Activated CD4-positive, alpha-beta T cell treated with anti-CD3 and anti-CD28 coated beads, Interleukin-2, amount 50 U/mL, for 16 hours (primary cell): ENCODE measurements at regions not wholly inside any gene's neighbourhood (a gene's known extent, or its start where the extent isn't known, plus 50 kb on each side); places are given as distances from the start of the nearest gene placed in this dataset.

ENCODE experiments used
- DNase-seq: peaks from one replicate; pipeline ENCODE4 v3.0.0-alpha.2; 2020

GRCh38 chr1:55418208-55419000 is 203.2 kb upstream of the USP24 start:
- DNase-seq: no peak

GRCh38 chr1:55416164-55416842 is 201.1 kb upstream of the USP24 start:
- DNase-seq: no peak

- no peak for DNase-seq
Observed at GRCh38 chr1:55413286-55413685, 198.1 kb upstream of the USP24 start.

- DNase-seq: no peak
Observed at GRCh38 chr1:55412060-55412459, 196.9 kb upstream of the USP24 start.

- no peak for DNase-seq
Observed at GRCh38 chr1:55402671-55403464, 187.7 kb upstream of the USP24 start.

- no peak for DNase-seq
Observed at GRCh38 chr1:55402142-55402541, 187.0 kb upstream of the USP24 start.

GRCh38 chr1:55400508-55400907 is 185.3 kb upstream of the USP24 start:
- no peak for DNase-seq

- no peak for DNase-seq
Observed at GRCh38 chr1:55399346-55399745, 184.2 kb upstream of the USP24 start.

- DNase-seq: no peak
Observed at GRCh38 chr1:55396381-55396891, 181.3 kb upstream of the USP24 start.

GRCh38 chr1:55388960-55389359 is 173.8 kb upstream of the USP24 start:
- DNase-seq: no peak

- DNase-seq: no peak
Observed at GRCh38 chr1:55387145-55387544, 172.0 kb upstream of the USP24 start.

GRCh38 chr1:55386456-55386855 is 171.3 kb upstream of the USP24 start:
- DNase-seq: no peak

GRCh38 chr1:55385402-55386018 is 170.3 kb upstream of the USP24 start:
- no peak for DNase-seq

- DNase-seq: no peak
Observed at GRCh38 chr1:55384637-55385036, 169.5 kb upstream of the USP24 start.

GRCh38 chr1:55382806-55383305 is 167.7 kb upstream of the USP24 start:
- no peak for DNase-seq

GRCh38 chr1:55381983-55382382 is 166.8 kb upstream of the USP24 start:
- no peak for DNase-seq

- no peak for DNase-seq
Observed at GRCh38 chr1:55381491-55381890, 166.3 kb upstream of the USP24 start.

GRCh38 chr1:55380355-55380970 is 165.3 kb upstream of the USP24 start:
- no peak for DNase-seq

GRCh38 chr1:55378582-55378981 is 163.4 kb upstream of the USP24 start:
- DNase-seq: peak; percentile 21

GRCh38 chr1:55376897-55377296 is 161.7 kb upstream of the USP24 start:
- DNase-seq: no peak

GRCh38 chr1:55375617-55376258 is 160.6 kb upstream of the USP24 start:
- DNase-seq: peak; percentile 34
